Liver (tissue), 8 donors: ENCODE measurements at regions not wholly inside any gene's neighbourhood (a gene's known extent, or its start where the extent isn't known, plus 50 kb on each side); places are given as distances from the start of the nearest gene placed in this dataset.

Experiments
- DNase-seq: peaks from one replicate; pipeline ENCODE4 v3.0.0-alpha.2; 2017; ENCODE audit warnings: low spot score
- H3K27ac ChIP-seq, 2 donors: one replicate each; pipeline ENCODE4 v1.7.0; 2013; ENCODE audit warnings: inconsistent platforms in 2 of 2, low read length in 2 of 2, control low read depth in 1 of 2, low read depth in 1 of 2, mild to moderate bottlenecking in 1 of 2
- H3K27me3 ChIP-seq, 4 donors: one replicate each; pipeline versions ENCODE4 v1.6.1 to v1.7.0; 2013; ENCODE audit warnings: low read length in 3 of 4, inconsistent platforms in 1 of 4, mild to moderate bottlenecking in 1 of 4, moderate library complexity in 1 of 4; ENCODE audit not compliant: control insufficient read depth in 4 of 4, insufficient read depth in 4 of 4
- H3K36me3 ChIP-seq, 4 donors: one replicate each; pipeline versions ENCODE4 v1.6.1 to v1.7.0; 2013; ENCODE audit warnings: low read length in 3 of 4, mild to moderate bottlenecking in 3 of 4, low read depth in 1 of 4, moderate library complexity in 1 of 4; ENCODE audit not compliant: control insufficient read depth in 4 of 4, insufficient read depth in 3 of 4
- H3K4me1 ChIP-seq, 4 donors: one replicate each; pipeline versions ENCODE4 v1.6.1 to v1.7.0; 2013; ENCODE audit warnings: low read length in 3 of 4, mild to moderate bottlenecking in 3 of 4, moderate library complexity in 1 of 4; ENCODE audit not compliant: control insufficient read depth in 4 of 4, insufficient read depth in 4 of 4
- H3K4me3 ChIP-seq, 3 donors: one replicate each; pipeline versions ENCODE4 v1.6.1 to v1.7.0; 2013; ENCODE audit warnings: low read length in 3 of 3, control low read depth in 1 of 3, low read depth in 1 of 3, mild to moderate bottlenecking in 1 of 3
- H3K9ac ChIP-seq, 2 donors: one replicate each; pipeline ENCODE4 v1.7.0; 2013; ENCODE audit warnings: low read length in 2 of 2, mild to moderate bottlenecking in 2 of 2, moderate library complexity in 2 of 2, control low read depth in 1 of 2, low read depth in 1 of 2
- H3K9me3 ChIP-seq, 4 donors: one replicate each; pipeline versions ENCODE4 v1.6.1 to v1.7.0; 2013; ENCODE audit warnings: low read length in 3 of 4; ENCODE audit not compliant: control insufficient read depth in 4 of 4
- EGR1 ChIP-seq, 2 donors: IDR thresholded peaks; 2 replicates each; pipeline ENCODE4 v1.6.1; 2016 to 2018; ENCODE audit warnings: antibody characterized with exemption in 2 of 2, low read depth in 2 of 2
- FOXA1 ChIP-seq: IDR thresholded peaks from 2 replicates; pipeline ENCODE4 v1.6.1; 2016; ENCODE audit warnings: antibody characterized with exemption
- FOXA2 ChIP-seq: IDR thresholded peaks from 2 replicates; pipeline ENCODE4 v1.6.1; 2016; ENCODE audit warnings: antibody characterized with exemption
- GABPA ChIP-seq, 2 donors: IDR thresholded peaks in 1 of 2; conservative IDR thresholded peaks in 1 of 2; 2 replicates each; pipeline ENCODE4 v1.6.1; 2016; ENCODE audit warnings: antibody characterized with exemption in 2 of 2, mild to moderate bottlenecking in 1 of 2, moderate library complexity in 1 of 2
- HNF4G ChIP-seq: IDR thresholded peaks from 2 replicates; pipeline ENCODE4 v1.6.1; 2016; ENCODE audit warnings: antibody characterized with exemption
- JUND ChIP-seq, 2 donors: IDR thresholded peaks; 2 replicates each; pipeline ENCODE4 v1.6.1; 2016; ENCODE audit warnings: antibody characterized with exemption in 2 of 2
- NR2F2 ChIP-seq: IDR thresholded peaks from 2 replicates; pipeline ENCODE4 v1.6.1; 2016; ENCODE audit warnings: antibody characterized with exemption
- RAD21 ChIP-seq, 2 donors: IDR thresholded peaks; 2 replicates each; pipeline ENCODE4 v1.6.1; 2016; ENCODE audit warnings: antibody characterized with exemption in 2 of 2, mild to moderate bottlenecking in 2 of 2
- RXRA ChIP-seq, 2 donors: IDR thresholded peaks; 2 replicates each; pipeline ENCODE4 v1.6.1; 2017 to 2018; ENCODE audit warnings: antibody characterized with exemption in 2 of 2, mild to moderate bottlenecking in 1 of 2
- SP1 ChIP-seq: IDR thresholded peaks from 2 replicates; pipeline ENCODE4 v1.6.1; 2018; ENCODE audit warnings: antibody characterized with exemption, mild to moderate bottlenecking
- TAF1 ChIP-seq: conservative IDR thresholded peaks from 2 replicates; pipeline ENCODE4 v1.6.1; 2016; ENCODE audit warnings: antibody characterized with exemption, mild to moderate bottlenecking
- YY1 ChIP-seq: IDR thresholded peaks from 2 replicates; pipeline ENCODE4 v1.6.1; 2016; ENCODE audit warnings: antibody characterized with exemption, mild to moderate bottlenecking
- WGBS: extraction: QIAGEN DNeasy Blood & Tissue Kit; methylation state at CpG from one replicate; pipeline ENCODE4 v1.1.7; 2013; 5-methylcytosine and 5-hydroxymethylcytosine counted together
- TF ChIP-seq, protein P1 (sequence below): IDR thresholded peaks from 2 replicates; pipeline ENCODE4 v1.6.1; 2016; ENCODE audit warnings: antibody characterized with exemption
- TF ChIP-seq, protein P2 (sequence below): fragments of 150-350 bp; IDR thresholded peaks from 2 replicates; pipeline ENCODE4 v1.5.1; 2017; ENCODE audit warnings: improper control_type of control experiment, low read depth, low read length; ENCODE audit not compliant: missing input control
- TF ChIP-seq, protein P3 (sequence below): IDR thresholded peaks from 2 replicates; pipeline ENCODE4 v1.6.1; 2016; ENCODE audit warnings: antibody characterized with exemption
- TF ChIP-seq, protein P4 (sequence below): IDR thresholded peaks from 2 replicates; pipeline ENCODE4 v1.6.1; 2016; ENCODE audit warnings: antibody characterized with exemption
- TF ChIP-seq, protein P5 (sequence below): IDR thresholded peaks from 2 replicates; pipeline ENCODE4 v1.6.1; 2016; ENCODE audit warnings: antibody characterized with exemption, mild to moderate bottlenecking
- donor health status: healthy.
- donor health status: healthy.
- donor health status: healthy.
- donor health status: healthy.
- donor health status: healthy.

DNA sequence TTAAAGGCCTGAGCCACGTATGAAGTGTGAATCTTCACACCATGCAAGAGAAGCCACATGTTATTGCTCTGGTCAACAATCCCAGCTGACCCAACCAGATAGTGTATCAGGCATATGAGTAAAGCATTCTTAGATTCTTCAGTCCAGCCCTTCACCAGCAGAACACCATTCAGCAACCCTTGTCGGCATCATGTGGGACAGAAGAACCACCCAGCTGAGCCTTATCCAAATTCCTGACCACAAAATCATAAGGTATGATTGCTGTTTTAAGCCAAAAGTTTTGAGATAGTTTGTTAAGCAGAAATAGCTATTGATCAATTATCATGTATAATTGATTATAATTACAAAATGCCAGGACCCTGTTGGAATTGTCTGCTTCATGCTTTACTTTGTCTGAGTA, 664.9 kb downstream of the VRK1 start:
- no peaks in the 10 kb centered on the region for H3K36me3 ChIP-seq
- H3K9me3 ChIP-seq: peaks cover 0 to 7% (median 2%) of the 10 kb centered on the region in 4 donors
- H3K27ac ChIP-seq: no peak overlapping the region
- H3K4me1 ChIP-seq: peaks cover 0 to 5% (median 0%) of the 10 kb centered on the region in 4 donors
- 73% methylated on average over 2 of the region's 2 CpGs for WGBS
- DNase-seq: no peak
- no peak overlapping the region for H3K4me3 ChIP-seq
- TF ChIP-seq, protein P1, sequence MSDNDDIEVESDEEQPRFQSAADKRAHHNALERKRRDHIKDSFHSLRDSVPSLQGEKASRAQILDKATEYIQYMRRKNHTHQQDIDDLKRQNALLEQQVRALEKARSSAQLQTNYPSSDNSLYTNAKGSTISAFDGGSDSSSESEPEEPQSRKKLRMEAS: no peak
- no peak for TF ChIP-seq YY1
- TF ChIP-seq JUND (IDR thresholded peaks at IDR 0.05): no peak
- no peak for TF ChIP-seq GABPA (IDR thresholded peaks at IDR 0.05 in 1 of 2, conservative IDR thresholded peaks at IDR 0.05 in 1 of 2)
- no peak for TF ChIP-seq EGR1 (IDR thresholded peaks at IDR 0.05; ENCODE audit: low read depth in 2 of 2)
- TF ChIP-seq, protein P2, sequence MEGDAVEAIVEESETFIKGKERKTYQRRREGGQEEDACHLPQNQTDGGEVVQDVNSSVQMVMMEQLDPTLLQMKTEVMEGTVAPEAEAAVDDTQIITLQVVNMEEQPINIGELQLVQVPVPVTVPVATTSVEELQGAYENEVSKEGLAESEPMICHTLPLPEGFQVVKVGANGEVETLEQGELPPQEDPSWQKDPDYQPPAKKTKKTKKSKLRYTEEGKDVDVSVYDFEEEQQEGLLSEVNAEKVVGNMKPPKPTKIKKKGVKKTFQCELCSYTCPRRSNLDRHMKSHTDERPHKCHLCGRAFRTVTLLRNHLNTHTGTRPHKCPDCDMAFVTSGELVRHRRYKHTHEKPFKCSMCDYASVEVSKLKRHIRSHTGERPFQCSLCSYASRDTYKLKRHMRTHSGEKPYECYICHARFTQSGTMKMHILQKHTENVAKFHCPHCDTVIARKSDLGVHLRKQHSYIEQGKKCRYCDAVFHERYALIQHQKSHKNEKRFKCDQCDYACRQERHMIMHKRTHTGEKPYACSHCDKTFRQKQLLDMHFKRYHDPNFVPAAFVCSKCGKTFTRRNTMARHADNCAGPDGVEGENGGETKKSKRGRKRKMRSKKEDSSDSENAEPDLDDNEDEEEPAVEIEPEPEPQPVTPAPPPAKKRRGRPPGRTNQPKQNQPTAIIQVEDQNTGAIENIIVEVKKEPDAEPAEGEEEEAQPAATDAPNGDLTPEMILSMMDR: no peak
- no peak for TF ChIP-seq FOXA1
- no peak for TF ChIP-seq NR2F2
- TF ChIP-seq, protein P3, sequence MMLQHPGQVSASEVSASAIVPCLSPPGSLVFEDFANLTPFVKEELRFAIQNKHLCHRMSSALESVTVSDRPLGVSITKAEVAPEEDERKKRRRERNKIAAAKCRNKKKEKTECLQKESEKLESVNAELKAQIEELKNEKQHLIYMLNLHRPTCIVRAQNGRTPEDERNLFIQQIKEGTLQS: no peak
- TF ChIP-seq RXRA (IDR thresholded peaks at IDR 0.05): no peak
- no peak for TF ChIP-seq SP1
- TF ChIP-seq, protein P4, sequence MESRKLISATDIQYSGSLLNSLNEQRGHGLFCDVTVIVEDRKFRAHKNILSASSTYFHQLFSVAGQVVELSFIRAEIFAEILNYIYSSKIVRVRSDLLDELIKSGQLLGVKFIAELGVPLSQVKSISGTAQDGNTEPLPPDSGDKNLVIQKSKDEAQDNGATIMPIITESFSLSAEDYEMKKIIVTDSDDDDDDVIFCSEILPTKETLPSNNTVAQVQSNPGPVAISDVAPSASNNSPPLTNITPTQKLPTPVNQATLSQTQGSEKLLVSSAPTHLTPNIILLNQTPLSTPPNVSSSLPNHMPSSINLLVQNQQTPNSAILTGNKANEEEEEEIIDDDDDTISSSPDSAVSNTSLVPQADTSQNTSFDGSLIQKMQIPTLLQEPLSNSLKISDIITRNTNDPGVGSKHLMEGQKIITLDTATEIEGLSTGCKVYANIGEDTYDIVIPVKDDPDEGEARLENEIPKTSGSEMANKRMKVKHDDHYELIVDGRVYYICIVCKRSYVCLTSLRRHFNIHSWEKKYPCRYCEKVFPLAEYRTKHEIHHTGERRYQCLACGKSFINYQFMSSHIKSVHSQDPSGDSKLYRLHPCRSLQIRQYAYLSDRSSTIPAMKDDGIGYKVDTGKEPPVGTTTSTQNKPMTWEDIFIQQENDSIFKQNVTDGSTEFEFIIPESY: no peak
- TF ChIP-seq FOXA2: no peak
- TF ChIP-seq, protein P5, sequence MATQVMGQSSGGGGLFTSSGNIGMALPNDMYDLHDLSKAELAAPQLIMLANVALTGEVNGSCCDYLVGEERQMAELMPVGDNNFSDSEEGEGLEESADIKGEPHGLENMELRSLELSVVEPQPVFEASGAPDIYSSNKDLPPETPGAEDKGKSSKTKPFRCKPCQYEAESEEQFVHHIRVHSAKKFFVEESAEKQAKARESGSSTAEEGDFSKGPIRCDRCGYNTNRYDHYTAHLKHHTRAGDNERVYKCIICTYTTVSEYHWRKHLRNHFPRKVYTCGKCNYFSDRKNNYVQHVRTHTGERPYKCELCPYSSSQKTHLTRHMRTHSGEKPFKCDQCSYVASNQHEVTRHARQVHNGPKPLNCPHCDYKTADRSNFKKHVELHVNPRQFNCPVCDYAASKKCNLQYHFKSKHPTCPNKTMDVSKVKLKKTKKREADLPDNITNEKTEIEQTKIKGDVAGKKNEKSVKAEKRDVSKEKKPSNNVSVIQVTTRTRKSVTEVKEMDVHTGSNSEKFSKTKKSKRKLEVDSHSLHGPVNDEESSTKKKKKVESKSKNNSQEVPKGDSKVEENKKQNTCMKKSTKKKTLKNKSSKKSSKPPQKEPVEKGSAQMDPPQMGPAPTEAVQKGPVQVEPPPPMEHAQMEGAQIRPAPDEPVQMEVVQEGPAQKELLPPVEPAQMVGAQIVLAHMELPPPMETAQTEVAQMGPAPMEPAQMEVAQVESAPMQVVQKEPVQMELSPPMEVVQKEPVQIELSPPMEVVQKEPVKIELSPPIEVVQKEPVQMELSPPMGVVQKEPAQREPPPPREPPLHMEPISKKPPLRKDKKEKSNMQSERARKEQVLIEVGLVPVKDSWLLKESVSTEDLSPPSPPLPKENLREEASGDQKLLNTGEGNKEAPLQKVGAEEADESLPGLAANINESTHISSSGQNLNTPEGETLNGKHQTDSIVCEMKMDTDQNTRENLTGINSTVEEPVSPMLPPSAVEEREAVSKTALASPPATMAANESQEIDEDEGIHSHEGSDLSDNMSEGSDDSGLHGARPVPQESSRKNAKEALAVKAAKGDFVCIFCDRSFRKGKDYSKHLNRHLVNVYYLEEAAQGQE: no peak
- TF ChIP-seq TAF1: no peak
- TF ChIP-seq RAD21 (IDR thresholded peaks at IDR 0.05): no peak
- no peak for TF ChIP-seq HNF4G
- H3K27me3 ChIP-seq: peaks cover 0 to 2% (median 0%) of the 10 kb centered on the region in 4 donors
- no peak overlapping the region for H3K9ac ChIP-seq

DNA sequence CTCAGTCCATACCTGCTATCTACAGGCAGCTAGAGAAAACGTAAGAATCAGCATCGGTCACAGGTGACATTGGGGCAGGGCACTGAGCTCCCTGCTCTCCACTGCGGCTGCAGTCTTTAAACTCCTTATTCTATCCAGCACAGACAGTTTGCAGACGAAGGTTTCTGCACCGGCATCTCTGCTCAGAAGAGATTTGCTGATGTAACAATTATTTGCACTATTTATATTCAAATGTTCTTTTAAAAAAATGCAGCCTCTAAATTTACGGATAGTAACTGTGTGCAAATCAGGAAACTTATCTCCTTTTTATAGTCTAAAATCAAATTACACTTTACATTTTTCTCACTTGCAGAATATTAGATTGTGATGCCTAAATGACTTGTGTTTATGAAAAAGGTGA, 671.0 kb downstream of the VRK1 start:
- H3K9me3 ChIP-seq: no peaks in the 10 kb centered on the region
- no peak overlapping the region for H3K9ac ChIP-seq
- no peaks in the 10 kb centered on the region for H3K4me1 ChIP-seq
- TF ChIP-seq HNF4G (no peak), GABPA (IDR thresholded peaks at IDR 0.05 in 1 of 2, conservative IDR thresholded peaks at IDR 0.05 in 1 of 2) (no peak), RAD21 (IDR thresholded peaks at IDR 0.05) (no peak)
- H3K36me3 ChIP-seq: no peaks in the 10 kb centered on the region
- H3K27ac ChIP-seq: no peak overlapping the region
- H3K4me3 ChIP-seq: no peak overlapping the region
- no peak for DNase-seq
- peaks cover 0 to 4% (median 0%) of the 10 kb centered on the region in 4 donors for H3K27me3 ChIP-seq
- WGBS: 53% methylated on average over 6 of the region's 6 CpGs
